ENCODE measurements at regions not wholly inside any gene's neighbourhood (a gene's known extent, or its start where the extent isn't known, plus 50 kb on each side); places are given as distances from the start of the nearest gene placed in this dataset.
"Not testable (repeated sequence)": the region's sequence is repeated elsewhere in the genome, so short reads cannot be mapped to it uniquely, and the experiment has no call there.

DNA sequence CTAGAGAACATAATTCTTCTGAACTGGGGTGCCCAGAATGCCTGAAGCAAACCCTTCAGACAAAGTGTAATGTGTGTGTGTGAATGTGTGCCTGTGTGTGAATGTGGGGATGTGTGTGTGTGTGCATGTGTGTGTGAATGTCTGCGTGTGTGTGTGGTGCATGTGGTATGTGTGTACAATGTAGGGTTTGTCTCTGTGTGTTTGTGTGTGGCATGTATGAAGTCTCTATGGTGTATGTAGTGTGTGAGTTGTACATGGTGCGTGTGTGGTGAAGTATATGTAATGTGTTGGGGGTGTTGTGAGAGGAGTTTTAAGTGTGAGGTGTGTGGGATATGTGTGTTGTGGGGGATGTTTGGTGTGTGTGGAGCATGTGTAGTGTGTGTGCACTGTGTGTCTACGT is 129.3 kb upstream of the SOX11 start:
- no peak for DNase-seq

DNA sequence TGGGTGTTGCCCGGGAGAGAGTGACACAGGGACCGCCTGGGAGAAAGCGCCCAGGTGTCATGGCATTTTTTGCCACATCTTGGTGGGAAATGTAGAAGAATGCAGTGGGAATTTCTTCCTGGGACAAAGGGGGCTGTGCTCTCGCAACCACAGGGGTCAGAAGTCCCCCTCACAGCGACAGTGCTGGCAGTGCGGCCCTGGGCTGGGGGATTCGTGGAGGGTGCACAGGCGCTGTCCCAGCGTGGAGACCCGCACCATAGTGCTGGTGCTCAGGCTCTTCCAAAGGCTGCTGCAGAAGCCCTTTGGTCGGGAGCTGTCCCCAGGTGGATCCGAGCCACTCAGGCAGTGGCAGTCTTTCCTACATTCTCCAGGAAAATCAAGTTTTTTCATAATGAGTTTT is 128.8 kb upstream of the SOX11 start:
- no peak for DNase-seq

DNA sequence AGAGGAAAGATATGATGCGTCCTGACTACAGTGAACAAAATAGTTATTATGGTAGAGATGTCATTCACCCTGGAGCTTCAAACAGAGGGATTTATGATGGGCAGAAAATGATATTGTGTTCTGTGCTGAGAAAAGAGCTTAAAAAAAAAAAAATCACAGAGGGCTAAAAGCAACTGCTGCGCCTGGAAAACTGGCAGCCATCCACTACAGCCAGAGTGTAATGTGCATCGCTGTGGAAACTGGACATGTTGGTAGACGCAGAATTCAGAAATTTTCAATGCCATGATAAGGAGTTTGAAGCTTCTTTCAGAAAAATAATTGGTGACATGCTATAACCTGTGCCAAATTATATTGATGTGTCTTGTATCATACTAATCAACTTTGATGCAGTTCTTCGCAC is 122.9 kb upstream of the SOX11 start:
- DNase-seq = no peak

DNA sequence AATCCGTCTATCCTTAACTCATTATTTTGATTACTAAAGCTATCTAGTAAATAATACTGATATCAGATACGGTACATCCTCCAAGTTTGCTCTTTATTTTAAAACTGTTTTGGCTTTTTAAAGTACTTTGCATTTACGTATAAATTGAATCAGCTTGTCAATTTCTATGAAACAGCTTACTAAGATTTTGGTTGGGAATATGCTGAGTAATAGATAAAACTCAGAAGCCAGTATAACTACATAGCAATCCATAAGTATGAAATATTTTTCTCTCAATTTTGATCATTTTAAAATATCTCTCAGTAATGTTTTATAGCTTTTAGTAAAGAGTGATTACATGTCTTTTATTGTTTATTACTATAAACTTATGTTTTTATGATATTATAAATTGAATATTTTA is 116.2 kb upstream of the SOX11 start:
- DNase-seq = no peak

DNA sequence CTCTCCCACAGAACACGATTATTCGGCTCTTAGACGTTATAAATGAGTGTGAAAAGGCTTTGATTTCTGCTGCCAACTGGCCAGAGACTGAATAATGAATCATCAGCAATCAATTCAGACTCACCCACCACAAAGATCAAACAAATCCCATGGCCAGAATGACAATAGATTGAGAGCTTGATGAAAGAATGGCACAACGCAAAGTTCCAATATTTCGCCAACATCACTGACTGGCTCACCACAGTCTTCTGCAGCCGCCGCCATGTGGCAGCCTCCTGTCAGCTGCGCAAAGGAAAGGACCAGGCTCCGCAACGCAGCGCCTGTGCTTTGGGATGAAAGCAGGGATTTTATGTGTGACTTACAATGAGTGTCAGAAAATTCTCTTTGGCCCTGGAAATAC is 104.4 kb upstream of the SOX11 start:
- DNase-seq = no peak

DNA sequence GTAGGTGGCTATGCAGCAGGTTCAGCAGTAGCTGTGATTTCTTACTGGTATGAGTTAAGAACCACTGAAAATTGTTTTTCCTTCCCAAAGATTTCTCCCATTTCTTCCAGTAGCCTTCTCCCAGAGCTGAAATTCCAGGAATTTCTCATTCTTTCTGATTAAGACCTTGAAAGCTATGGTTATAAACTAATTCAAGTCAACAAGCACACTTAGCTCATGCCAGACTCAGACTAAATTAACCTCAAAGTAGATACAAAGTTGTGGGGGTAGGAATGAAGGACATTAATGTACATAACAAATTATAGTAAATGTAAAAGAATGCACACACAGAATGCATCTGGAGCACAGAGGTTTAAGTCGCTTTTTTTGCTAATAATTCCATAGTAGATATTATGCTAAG is 103.6 kb upstream of the SOX11 start:
- no peak for DNase-seq

DNA sequence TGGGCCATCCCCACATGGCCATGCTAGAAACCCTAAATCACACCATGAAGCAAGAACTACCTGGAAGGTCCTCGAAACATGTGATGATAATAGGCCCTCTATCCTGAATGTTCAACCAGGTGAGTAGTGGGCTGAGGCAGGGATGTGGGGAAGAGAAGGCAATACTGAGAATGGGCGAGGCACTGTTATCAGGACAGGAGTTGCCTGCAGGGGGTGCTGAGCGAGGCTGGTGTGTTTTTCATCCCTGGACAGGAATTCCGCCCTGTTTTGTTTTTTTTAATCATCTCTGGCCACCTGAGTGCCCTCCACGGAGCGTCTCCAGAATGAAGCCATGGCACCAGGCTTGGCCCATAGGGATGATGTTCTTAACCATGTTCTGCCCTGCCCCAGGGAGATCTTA is 103.0 kb upstream of the SOX11 start:
- DNase-seq = no peak

DNA sequence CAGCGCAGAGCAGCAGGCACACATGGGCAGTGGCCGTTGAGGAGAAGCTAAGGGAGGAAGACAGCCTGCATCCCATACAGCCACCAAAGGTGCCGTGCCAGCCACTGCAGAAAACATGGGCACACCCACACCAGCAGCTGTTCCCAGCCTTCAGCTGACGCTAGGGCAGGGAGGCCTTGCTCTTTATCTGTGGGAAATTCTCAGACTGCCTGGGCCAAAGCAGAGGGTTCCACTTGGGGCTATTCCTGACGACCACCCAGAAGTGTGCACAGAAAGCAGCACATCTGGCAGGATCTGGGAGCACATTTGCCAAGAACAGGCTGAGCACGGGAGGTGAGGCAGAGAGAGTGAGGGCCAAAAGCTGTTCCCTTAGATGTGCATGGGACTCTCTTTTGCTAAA is 101.3 kb upstream of the SOX11 start:
- DNase-seq = no peak

DNA sequence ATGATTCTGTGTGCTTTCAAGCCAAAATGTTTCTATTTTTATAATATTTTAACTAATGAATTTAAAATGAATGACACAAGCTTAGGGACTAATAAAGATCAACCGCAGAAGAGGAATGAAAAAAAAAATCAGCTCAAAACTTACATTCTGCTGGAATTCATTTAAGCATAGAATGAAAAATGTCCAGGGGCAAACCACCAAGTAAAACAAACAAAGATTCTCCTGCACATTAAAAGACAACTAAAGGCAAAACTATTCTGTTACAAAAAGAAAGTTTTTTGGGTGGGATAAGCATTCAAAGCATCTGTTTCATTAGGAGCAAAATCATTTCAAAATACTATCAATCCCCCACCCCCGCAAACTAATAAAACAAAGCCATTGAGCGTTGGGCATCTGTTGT is 99.3 kb upstream of the SOX11 start:
- DNase-seq = no peak

DNA sequence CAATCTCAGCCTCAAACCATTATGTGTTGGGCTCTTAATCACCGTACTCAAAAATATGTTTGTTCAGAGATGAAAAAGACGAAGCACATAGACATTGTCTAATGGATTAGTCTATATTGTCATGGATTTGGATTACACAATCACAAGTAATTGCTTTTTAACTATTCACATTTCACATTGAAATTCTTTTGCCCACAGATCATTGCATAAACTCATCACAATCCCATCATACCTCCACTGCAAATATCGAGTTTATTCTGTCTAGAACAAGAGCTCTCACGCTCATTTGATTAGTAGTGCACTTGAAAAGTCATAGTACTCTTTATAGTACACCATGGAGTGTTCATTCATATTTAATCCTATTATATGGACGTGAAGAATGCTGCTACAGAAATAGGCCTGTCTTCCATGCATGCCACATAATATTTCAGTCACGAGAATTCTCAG is 97.9 kb upstream of the SOX11 start:
- DNase-seq = no peak

DNA sequence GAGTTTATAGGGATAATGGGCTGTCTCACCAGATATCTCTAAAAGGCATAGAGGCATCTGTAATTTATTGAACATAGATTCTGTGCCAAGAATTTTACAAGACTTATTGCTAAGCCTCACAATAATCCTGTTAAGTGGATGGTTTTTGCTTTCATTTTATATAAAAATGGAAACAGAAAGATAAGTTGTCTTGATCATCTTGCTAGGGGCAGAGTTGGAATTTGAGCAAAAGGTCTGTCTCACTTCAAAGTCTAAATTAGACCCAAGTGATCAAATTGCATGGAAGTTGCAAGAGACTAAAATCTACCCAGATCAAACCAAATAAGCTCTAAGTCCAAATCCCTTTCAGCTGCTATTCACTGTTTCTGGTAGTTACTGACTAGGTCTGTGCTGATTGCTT is 95.3 kb upstream of the SOX11 start:
- no peak for DNase-seq

DNA sequence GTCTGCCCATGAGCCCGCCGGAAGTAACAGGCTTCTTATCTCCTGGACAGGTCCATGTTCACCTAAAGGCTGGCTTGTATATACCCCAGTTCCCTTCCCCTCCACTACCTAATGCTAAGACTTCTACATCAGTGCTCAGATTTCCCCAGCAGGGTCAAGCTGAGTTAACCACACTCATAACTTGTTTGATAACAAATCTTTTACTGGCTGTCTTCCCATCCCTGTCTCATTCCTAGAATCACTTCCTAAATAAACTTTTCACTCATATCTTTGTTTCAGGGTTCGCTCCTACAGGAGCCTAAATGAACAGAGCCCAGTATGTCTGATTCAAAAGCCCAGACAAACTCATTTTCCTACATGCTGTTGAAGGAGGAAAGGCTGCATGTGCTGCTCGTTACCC is 94.0 kb upstream of the SOX11 start:
- DNase-seq = no peak

DNA sequence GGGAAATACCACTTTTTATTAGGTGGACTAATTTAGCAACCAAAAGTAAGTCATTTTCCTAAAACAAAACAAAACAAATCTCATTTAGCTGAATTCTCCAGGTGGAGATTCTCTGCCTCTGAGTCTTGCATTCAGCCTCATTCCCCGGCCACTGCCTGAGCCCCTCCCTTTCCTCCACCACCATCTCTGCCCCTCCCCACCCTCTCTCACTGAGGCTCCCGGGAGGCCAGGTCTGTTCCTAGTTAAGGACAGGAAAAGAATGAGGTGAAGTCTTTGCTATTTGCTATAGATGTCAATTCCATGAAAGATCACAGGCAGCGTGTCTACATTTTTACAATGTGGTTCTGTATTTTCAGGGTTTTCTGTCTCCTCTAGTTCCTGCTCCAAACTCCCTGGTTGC is 83.0 kb upstream of the SOX11 start:
- no peak for DNase-seq

DNA sequence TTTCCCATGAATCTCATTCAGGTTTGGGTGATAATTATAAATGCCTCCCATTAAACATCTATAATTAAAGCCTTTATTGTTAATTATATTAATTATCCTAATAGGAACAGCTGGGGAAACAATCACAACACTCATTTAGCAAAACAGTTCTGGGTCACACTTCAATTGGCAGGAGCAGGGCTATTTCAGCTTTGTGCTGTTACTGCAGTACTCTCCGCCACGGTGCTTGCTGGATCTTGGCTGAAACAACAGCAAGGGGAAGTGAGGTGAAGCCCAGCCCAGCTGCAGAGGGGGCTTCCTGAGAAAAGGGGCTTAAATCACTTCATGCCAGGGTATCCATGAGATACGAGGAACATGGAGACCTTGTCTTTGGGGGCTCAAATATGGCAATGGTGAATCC is 79.5 kb upstream of the SOX11 start:
- DNase-seq = no peak

DNA sequence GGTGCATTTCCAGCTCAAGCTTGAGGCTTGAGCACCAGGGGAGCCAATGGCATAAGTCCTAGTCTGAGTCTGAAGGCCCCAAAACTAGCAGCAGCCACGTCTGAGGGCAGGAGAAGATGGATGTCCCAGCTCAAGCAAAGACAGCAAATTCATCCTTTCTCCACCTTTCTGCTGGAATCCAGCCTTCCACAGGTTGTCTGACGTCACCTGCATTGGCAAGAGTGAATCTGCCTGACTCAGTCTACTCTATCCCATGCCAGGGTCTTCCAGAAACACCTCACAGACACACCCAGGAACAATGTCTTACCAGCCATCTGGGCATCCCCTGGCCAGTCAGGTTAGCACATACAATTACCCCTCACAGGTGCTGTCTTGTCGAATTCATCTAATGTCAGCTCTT is 76.2 kb upstream of the SOX11 start:
- DNase-seq = no peak

DNA sequence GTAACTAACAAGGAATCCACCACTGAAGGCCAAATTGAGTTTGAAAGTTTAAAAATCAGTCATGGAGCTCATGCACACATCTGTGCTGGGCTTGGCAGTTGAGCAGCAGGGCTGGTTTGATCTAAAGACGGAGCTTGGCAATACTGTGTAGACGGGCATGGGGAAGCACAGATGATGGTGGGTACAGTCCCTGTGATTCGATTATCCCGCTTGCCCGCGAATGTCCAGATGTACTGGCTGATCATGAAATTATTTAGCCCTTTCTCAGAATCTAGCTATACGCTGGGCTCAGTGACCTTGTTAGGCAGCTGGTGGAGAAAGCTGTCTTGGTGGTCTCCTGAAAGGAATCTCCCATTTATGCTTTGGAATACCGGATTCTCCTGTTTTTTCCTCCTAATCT is 74.8 kb upstream of the SOX11 start:
- no peak for DNase-seq

DNA sequence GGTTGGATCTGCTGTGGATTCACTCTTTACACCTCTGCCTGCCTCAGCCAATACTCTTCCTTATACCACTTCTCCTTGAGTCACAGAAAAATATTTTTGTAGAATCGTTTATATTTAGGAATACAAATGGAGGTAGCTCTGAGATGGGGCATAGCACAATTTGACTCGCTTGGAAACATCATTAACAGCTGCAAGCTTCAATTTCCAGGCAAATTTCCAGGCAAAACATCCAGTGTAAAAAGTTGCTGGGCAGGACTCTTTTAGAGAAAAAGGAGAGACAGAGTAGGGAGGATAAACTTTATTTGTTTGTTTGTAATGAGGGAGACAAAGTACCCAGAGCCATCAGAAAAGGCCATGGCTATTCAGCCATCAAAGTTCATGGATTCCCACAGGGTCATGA is 74.4 kb upstream of the SOX11 start:
- no peak for DNase-seq

DNA sequence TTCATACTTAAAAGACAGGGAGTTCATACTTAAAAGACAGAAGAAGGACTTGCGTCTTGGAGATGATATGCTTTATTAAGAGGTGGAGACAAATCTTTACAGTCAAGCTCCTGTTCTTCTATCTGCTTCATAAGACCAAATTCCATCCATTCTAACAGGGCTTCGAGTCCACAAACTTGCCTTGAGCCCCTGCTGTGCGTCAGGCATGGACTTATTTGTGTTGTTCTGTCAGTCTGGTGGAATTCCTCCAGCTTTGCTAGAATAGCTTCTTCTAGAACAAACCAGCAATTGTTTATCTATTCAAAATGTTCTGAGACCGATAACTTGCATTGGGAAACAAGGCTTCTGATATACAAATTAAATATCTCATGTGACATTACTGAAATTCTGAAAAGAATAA is 73.9 kb upstream of the SOX11 start:
- DNase-seq = no peak

DNA sequence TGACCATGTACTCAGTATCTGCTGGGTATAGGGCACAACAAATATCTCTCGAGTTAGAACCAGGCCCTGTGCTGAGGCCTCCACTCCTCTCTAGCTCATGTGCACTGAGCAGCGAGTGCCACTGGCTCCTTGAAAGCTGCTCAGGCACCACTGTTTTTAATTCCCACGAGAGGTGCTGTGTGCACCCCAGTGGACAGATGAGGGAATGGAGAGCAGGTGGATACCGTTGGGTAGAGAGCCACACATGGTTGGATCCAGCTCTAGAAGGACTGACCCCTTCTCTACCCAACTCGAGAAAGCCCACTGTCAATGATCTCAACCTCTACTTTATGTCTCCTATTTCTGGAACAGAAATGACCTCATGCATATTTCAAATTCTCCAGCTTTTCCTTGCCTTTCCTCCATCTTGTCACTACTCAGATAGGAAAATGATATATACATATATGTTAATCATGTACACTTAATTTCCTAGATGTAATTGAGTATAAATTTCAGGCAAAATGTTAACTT is 66.6 kb upstream of the SOX11 start:
- DNase-seq = not testable (repeated sequence)

DNA sequence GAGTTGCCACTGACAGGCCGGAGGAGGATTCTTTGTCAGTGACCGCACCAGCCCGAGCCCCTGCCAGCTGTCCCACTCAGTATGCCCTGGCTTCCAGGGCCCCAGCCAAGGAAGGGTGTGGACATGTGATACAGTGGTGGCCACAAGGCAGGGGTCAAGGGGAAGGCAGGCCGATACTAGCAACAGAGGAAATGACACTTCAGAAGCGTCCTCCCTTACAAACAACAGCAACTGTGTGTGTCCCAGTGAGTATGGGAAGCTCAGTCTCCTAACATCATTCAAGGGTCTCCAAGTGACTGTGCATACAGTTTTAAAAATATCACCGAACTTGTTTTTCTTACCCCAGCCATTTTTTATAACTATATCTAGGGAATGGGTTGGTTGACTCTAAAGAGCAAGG is 63.7 kb upstream of the SOX11 start:
- DNase-seq = not testable (repeated sequence)

DNA sequence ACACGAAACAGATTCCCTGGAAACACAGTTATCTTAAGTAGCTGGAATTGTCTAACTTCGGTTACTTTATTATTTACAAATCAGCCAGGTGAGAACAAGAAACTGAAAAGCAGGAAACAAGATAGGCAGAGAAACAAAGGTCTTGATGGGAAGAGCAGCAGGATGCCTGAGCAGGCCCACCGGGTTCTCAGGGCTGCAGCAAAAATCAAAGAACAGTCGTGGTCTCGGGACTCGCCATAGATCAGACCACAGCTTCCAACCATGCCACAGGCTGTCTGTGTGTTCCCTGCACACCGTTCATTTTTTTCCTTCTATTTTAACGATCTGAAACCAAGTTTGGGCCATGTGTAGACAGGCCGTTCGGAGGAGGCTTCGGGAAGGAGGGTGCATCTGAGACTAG is 62.7 kb upstream of the SOX11 start:
- not testable (repeated sequence) for DNase-seq

DNA sequence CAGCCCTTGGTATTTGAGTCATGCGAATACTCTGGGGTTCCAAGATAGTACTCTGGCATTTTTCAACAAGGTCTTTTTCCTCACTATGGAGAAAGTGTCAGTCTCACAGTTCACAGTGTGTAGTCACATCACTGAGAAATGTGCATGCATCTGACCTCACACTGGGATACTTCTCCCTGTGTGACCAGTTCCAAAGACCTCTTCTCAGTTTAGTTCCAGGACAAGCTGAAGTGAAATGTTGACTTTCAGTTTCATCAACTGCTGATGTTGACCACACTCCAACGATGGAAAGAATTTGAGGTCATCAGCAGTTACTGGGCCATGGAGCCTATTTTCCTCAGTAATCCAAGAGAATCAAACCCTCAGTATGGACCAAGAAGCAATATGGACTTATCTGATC is 55.1 kb upstream of the SOX11 start:
- not testable (repeated sequence) for DNase-seq

Data from C1 segment of cervical spinal cord (tissue), 14 donors.